ENCODE measurements at regions not wholly inside any gene's neighbourhood (a gene's known extent, or its start where the extent isn't known, plus 50 kb on each side); places are given as distances from the start of the nearest gene placed in this dataset.

DNA sequence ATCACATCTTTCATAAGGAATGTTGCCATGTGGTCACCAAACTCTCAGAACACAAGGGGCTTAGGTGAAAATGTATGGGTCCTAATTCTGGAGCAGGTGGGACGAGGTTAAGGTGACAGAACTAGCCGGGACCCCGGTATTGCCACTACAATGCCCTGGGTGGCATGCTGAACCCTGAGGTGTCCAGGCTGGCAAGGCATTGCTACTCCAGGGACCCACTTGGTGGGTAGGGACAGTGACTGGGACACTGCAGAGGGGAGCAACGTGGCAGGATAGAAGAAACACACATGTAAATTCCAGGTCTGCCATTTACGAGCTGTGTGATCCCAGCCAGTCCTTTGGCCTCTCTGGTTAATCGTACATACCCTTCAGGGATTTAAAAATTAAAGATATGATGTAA lies 206.9 kb upstream of the MVB12B start (continued):
- TF ChIP-seq SIX5 (IDR thresholded peaks at IDR 0.05; ENCODE audit: low read depth, low read length, severe bottlenecking) (no peak), JUND (IDR thresholded peaks at IDR 0.05; ENCODE audit: low read depth, low read length) (no peak), SREBF2 (IDR thresholded peaks at IDR 0.05; ENCODE audit: low read length) (no peak), RFX5 (IDR thresholded peaks at IDR 0.05; ENCODE audit: low read depth, low read length) (no peak)
- TF ChIP-seq, protein P1, sequence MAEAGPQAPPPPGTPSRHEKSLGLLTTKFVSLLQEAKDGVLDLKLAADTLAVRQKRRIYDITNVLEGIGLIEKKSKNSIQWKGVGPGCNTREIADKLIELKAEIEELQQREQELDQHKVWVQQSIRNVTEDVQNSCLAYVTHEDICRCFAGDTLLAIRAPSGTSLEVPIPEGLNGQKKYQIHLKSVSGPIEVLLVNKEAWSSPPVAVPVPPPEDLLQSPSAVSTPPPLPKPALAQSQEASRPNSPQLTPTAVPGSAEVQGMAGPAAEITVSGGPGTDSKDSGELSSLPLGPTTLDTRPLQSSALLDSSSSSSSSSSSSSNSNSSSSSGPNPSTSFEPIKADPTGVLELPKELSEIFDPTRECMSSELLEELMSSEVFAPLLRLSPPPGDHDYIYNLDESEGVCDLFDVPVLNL (IDR thresholded peaks at IDR 0.05; ENCODE audit: low read depth, low read length), result no peak

DNA sequence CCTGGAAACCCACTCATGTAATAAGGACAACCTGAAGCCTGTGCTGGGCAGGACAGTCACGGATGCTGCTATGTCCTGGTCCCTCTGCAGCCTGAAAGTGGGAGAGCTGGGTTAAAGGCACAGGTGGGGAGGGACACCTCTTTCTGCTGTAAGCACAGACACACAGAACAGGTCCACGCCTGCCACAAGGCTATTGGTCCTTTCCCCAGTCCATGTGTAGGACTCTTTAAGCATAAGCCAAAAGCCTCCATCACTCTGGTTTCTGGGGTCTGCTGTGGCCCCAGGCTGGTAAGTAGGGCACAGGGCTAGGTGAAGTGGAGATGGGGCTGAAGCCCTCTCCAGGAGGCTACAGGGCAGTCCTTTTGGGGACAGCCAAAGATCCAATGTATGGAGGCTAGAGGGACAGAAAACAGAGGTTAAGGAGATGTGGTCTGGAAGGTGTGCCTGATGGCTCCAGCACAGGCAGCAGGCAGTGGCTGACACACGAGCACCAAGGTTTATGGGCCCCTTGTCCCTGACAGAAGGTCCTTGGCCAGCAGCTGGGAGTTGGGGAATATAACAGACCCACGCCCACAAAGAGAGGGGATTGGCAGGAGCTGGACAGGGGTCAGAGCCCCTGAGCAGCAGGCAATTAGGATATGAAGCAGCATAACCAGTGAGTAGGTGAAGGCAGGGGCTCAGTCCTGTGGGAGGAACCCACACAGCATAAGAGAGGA lies 203.6 kb upstream of the MVB12B start:
- ChIA-PET RAD21 (ENCODE audit: unreplicated experiment) (no interaction called here), SMC1A (ENCODE audit: uncharacterized antibody, unreplicated experiment) (no interaction called here), POLR2A (no interaction called here), CTCF (no interaction called here)
- intact Hi-C loops (cut with micrococcal nuclease; ENCODE audit: unreplicated experiment) (no loop called here), in situ Hi-C loops (cut with MboI) (no loop called here)
- WGBS (ENCODE audit: insufficient coverage, insufficient replicate concordance, low lambda C conversion rate, missing lambda C conversion rate), result 0% methylated on average over 4 of the region's 4 CpGs
- H3K9me3 ChIP-seq (replicated peaks; ENCODE audit: control insufficient read depth, insufficient read depth, low read length), result no peaks in the 10 kb centered on the region
- BruUV-seq (replicated peaks), result no TSS peak
- FAIRE-seq (no peak), ATAC-seq (no peak), DNase-seq (ENCODE audit: low read depth, low spot score) (no peak)
- peaks cover 1 to 2% of the 10 kb centered on the region in 2 experiments; a peak in 1 of 4 replicates for H3K27me3 ChIP-seq (replicated peaks in 1 of 2; ENCODE audit: control insufficient read depth in 2 of 2, insufficient read depth in 2 of 2, low read length in 1 of 2)
- H3K9ac ChIP-seq (ENCODE audit: control insufficient read depth, insufficient read depth, low read length), result no peak overlapping the region
- no peak overlapping the region for H3K27ac ChIP-seq (ENCODE audit: control insufficient read depth, insufficient read depth)
- no peak overlapping the region for H2AFZ ChIP-seq (ENCODE audit: control insufficient read depth, low read depth, low read length)
- H4K20me1 ChIP-seq (ENCODE audit: control insufficient read depth, insufficient read depth), result no peaks in the 10 kb centered on the region
- H3K4me3 ChIP-seq, result no peak overlapping the region
- H3K4me2 ChIP-seq (ENCODE audit: control insufficient read depth, insufficient read depth), result no peak overlapping the region
- no peaks in the 10 kb centered on the region for H3K4me1 ChIP-seq (ENCODE audit: control insufficient read depth, insufficient read depth, low read length)
- no peaks in the 10 kb centered on the region for H3K79me2 ChIP-seq (ENCODE audit: control insufficient read depth, insufficient read depth, low read length)
- H3K36me3 ChIP-seq (ENCODE audit: control insufficient read depth in 2 of 2, insufficient read depth in 2 of 2, low read length in 1 of 2), result no peaks in the 10 kb centered on the region
- TF ChIP-seq FOXM1 (IDR thresholded peaks at IDR 0.05; ENCODE audit: low read depth, low read length) (no peak), BHLHE40 (IDR thresholded peaks at IDR 0.05; ENCODE audit: borderline replicate concordance in 1 of 2, low read depth in 2 of 2, low read length in 1 of 2) (no peak), TARDBP (IDR thresholded peaks at IDR 0.05; ENCODE audit: borderline replicate concordance) (no peak), MYB (IDR thresholded peaks at IDR 0.05; ENCODE audit: borderline replicate concordance, low read depth, low read length) (no peak), ZNF24 (IDR thresholded peaks at IDR 0.05) (no peak), ATF7 (IDR thresholded peaks at IDR 0.05; ENCODE audit: low read depth) (no peak), SMC3 (IDR thresholded peaks at IDR 0.05; ENCODE audit: borderline replicate concordance, low read length) (no peak), TCF7 (IDR thresholded peaks at IDR 0.05; ENCODE audit: borderline replicate concordance) (no peak), IKZF2 (IDR thresholded peaks at IDR 0.05) (no peak), SREBF1 (IDR thresholded peaks at IDR 0.05; ENCODE audit: low read length) (no peak), ZBED1 (IDR thresholded peaks at IDR 0.05; ENCODE audit: borderline replicate concordance) (no peak), CHD4 (IDR thresholded peaks at IDR 0.05) (no peak)
- TF ChIP-seq, protein P2, sequence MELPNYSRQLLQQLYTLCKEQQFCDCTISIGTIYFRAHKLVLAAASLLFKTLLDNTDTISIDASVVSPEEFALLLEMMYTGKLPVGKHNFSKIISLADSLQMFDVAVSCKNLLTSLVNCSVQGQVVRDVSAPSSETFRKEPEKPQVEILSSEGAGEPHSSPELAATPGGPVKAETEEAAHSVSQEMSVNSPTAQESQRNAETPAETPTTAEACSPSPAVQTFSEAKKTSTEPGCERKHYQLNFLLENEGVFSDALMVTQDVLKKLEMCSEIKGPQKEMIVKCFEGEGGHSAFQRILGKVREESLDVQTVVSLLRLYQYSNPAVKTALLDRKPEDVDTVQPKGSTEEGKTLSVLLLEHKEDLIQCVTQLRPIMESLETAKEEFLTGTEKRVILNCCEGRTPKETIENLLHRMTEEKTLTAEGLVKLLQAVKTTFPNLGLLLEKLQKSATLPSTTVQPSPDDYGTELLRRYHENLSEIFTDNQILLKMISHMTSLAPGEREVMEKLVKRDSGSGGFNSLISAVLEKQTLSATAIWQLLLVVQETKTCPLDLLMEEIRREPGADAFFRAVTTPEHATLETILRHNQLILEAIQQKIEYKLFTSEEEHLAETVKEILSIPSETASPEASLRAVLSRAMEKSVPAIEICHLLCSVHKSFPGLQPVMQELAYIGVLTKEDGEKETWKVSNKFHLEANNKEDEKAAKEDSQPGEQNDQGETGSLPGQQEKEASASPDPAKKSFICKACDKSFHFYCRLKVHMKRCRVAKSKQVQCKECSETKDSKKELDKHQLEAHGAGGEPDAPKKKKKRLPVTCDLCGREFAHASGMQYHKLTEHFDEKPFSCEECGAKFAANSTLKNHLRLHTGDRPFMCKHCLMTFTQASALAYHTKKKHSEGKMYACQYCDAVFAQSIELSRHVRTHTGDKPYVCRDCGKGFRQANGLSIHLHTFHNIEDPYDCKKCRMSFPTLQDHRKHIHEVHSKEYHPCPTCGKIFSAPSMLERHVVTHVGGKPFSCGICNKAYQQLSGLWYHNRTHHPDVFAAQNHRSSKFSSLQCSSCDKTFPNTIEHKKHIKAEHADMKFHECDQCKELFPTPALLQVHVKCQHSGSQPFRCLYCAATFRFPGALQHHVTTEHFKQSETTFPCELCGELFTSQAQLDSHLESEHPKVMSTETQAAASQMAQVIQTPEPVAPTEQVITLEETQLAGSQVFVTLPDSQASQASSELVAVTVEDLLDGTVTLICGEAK (IDR thresholded peaks at IDR 0.05; ENCODE audit: borderline replicate concordance), result no peak
- TF ChIP-seq, protein P3, sequence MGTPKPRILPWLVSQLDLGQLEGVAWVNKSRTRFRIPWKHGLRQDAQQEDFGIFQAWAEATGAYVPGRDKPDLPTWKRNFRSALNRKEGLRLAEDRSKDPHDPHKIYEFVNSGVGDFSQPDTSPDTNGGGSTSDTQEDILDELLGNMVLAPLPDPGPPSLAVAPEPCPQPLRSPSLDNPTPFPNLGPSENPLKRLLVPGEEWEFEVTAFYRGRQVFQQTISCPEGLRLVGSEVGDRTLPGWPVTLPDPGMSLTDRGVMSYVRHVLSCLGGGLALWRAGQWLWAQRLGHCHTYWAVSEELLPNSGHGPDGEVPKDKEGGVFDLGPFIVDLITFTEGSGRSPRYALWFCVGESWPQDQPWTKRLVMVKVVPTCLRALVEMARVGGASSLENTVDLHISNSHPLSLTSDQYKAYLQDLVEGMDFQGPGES (IDR thresholded peaks at IDR 0.05), result no peak

Measured in GM12878 (cell line).